Small intestine (tissue), 7 donors: ENCODE measurements at regions not wholly inside any gene's neighbourhood (a gene's known extent, or its start where the extent isn't known, plus 50 kb on each side); places are given as distances from the start of the nearest gene placed in this dataset.

Experiments used
- DNase-seq, 2 donors: peaks; one replicate each; pipeline versions ENCODE4 v3.0.0 to v3.0.0-alpha.2; 2013
- FAIRE-seq: peaks from 2 replicates; lab custom pipeline; 2012; peaks lifted over from hg19 to GRCh38; lab: Jason Lieb, UNC
- H3K27ac ChIP-seq, 3 donors: one replicate each; pipeline ENCODE4 v1.5.1; 2013; ENCODE audit warnings: low read length in 2 of 3, mild to moderate bottlenecking in 2 of 3, control low read depth in 1 of 3, inconsistent platforms in 1 of 3, low read depth in 1 of 3, moderate library complexity in 1 of 3
- H3K27me3 ChIP-seq, 3 donors: one replicate each; pipeline ENCODE4 v1.6.1; 2013; ENCODE audit warnings: low read length in 3 of 3, inconsistent platforms in 1 of 3; ENCODE audit not compliant: control insufficient read depth in 3 of 3, insufficient read depth in 3 of 3
- H3K36me3 ChIP-seq, 3 donors: one replicate each; pipeline ENCODE4 v1.6.1; 2013; ENCODE audit warnings: low read length in 3 of 3, inconsistent platforms in 1 of 3, low read depth in 1 of 3, mild to moderate bottlenecking in 1 of 3, moderate library complexity in 1 of 3; ENCODE audit not compliant: control insufficient read depth in 3 of 3, insufficient read depth in 2 of 3
- H3K4me1 ChIP-seq, 3 donors: one replicate each; pipeline ENCODE4 v1.6.1; 2013; ENCODE audit warnings: low read length in 2 of 3, inconsistent platforms in 1 of 3, low read depth in 1 of 3, mild to moderate bottlenecking in 1 of 3, moderate library complexity in 1 of 3; ENCODE audit not compliant: control insufficient read depth in 3 of 3, insufficient read depth in 2 of 3
- H3K4me3 ChIP-seq, 3 donors: one replicate each; pipeline ENCODE4 v1.5.1; 2013; ENCODE audit warnings: low read length in 3 of 3, control low read depth in 1 of 3, inconsistent platforms in 1 of 3, low read depth in 1 of 3, mild to moderate bottlenecking in 1 of 3, moderate library complexity in 1 of 3
- H3K9me3 ChIP-seq, 2 donors: one replicate each; pipeline ENCODE4 v1.6.1; 2013; ENCODE audit warnings: low read depth in 1 of 2, low read length in 1 of 2; ENCODE audit not compliant: control insufficient read depth in 2 of 2, insufficient read depth in 1 of 2
- WGBS, 3 donors: extraction: QIAGEN DNeasy Blood & Tissue Kit; methylation state at CpG; one replicate each; pipeline ENCODE4 v1.1.7; 2013; 5-methylcytosine and 5-hydroxymethylcytosine counted together
- donor health status: healthy with polysubstance abuse.
- donor health status: control.
- donor health status: control.
- donor health status: Bipolar disorder and iron deficiency.
- donor health status: healthy.

- Histone ChIP-seq H3K36me3 (no peaks in the 10 kb centered on the region), H3K27ac (no peak overlapping the region), H3K9me3 (no peaks in the 10 kb centered on the region), H3K4me3 (no peak overlapping the region), H3K27me3 (no peaks in the 10 kb centered on the region), H3K4me1 (no peaks in the 10 kb centered on the region)
- FAIRE-seq (no peak), DNase-seq (no peak)
- WGBS, 3 donors = 45 to 51% (median 50%) methylated on average over 3 of the region's 3 CpGs
Measured at GRCh38 chr5:63233911-63234310, 655.3 kb downstream of the LRRC70 start.

- no peaks in the 10 kb centered on the region for H3K36me3 ChIP-seq
- H3K4me1 ChIP-seq = no peaks in the 10 kb centered on the region
- H3K4me3 ChIP-seq = no peak overlapping the region
- no peaks in the 10 kb centered on the region for H3K27me3 ChIP-seq
- H3K27ac ChIP-seq = no peak overlapping the region
- DNase-seq (no peak), FAIRE-seq (no peak)
- 76 to 88% (median 81%) methylated on average over 1 of the region's 1 CpG for WGBS, 3 donors
- no peaks in the 10 kb centered on the region for H3K9me3 ChIP-seq
Measured at GRCh38 chr5:63233361-63233760, 654.7 kb downstream of the LRRC70 start.

- no peaks in the 10 kb centered on the region for H3K9me3 ChIP-seq
- FAIRE-seq (no peak), DNase-seq (no peak)
- 67 to 80% (median 75%) methylated on average over 2 of the region's 2 CpGs for WGBS, 3 donors
- H3K36me3 ChIP-seq = no peaks in the 10 kb centered on the region
- H3K27ac ChIP-seq = no peak overlapping the region
- H3K27me3 ChIP-seq = no peaks in the 10 kb centered on the region
- no peak overlapping the region for H3K4me3 ChIP-seq
- H3K4me1 ChIP-seq = no peaks in the 10 kb centered on the region
Measured at GRCh38 chr5:63230754-63231153, 652.1 kb downstream of the LRRC70 start.

- no peak overlapping the region for H3K27ac ChIP-seq
- H3K36me3 ChIP-seq = no peaks in the 10 kb centered on the region
- no peaks in the 10 kb centered on the region for H3K4me1 ChIP-seq
- no peak for DNase-seq
- no peak for FAIRE-seq
- H3K4me3 ChIP-seq = no peak overlapping the region
- no peaks in the 10 kb centered on the region for H3K9me3 ChIP-seq
- WGBS, 3 donors = 84 to 92% (median 89%) methylated on average over 2 of the region's 2 CpGs
- H3K27me3 ChIP-seq = no peaks in the 10 kb centered on the region
Measured at GRCh38 chr5:63228154-63228553, 649.5 kb downstream of the LRRC70 start.

GRCh38 chr5:63220244-63220643 lies 641.6 kb downstream of the LRRC70 start:
- H3K9me3 ChIP-seq = no peaks in the 10 kb centered on the region
- FAIRE-seq (no peak), DNase-seq (no peak)
- no peaks in the 10 kb centered on the region for H3K36me3 ChIP-seq
- no peak overlapping the region for H3K4me3 ChIP-seq
- no peaks in the 10 kb centered on the region for H3K27me3 ChIP-seq
- 26 to 52% (median 29%) methylated on average over 1 of the region's 1 CpG for WGBS, 3 donors
- H3K4me1 ChIP-seq = no peaks in the 10 kb centered on the region
- no peak overlapping the region for H3K27ac ChIP-seq

GRCh38 chr5:63217422-63217821 lies 638.8 kb downstream of the LRRC70 start:
- H3K4me3 ChIP-seq = no peak overlapping the region
- no peaks in the 10 kb centered on the region for H3K36me3 ChIP-seq
- peaks cover 0 to 2% of the 10 kb centered on the region in 2 donors for H3K9me3 ChIP-seq
- no peak overlapping the region for H3K27ac ChIP-seq
- H3K4me1 ChIP-seq = no peaks in the 10 kb centered on the region
- no peak for FAIRE-seq
- no peak for DNase-seq
- no peaks in the 10 kb centered on the region for H3K27me3 ChIP-seq
- WGBS, 3 donors = 63 to 74% (median 68%) methylated on average over 4 of the region's 4 CpGs

- Histone ChIP-seq H3K9me3 (peaks cover 0 to 2% of the 10 kb centered on the region in 2 donors), H3K4me3 (no peak overlapping the region), H3K27me3 (no peaks in the 10 kb centered on the region), H3K36me3 (no peaks in the 10 kb centered on the region), H3K27ac (no peak overlapping the region), H3K4me1 (peaks cover 0 to 3% (median 0%) of the 10 kb centered on the region in 3 donors)
- 64 to 76% (median 64%) methylated on average over 2 of the region's 2 CpGs for WGBS, 3 donors
- DNase-seq (no peak), FAIRE-seq (no peak)
Measured at GRCh38 chr5:63213256-63213655, 634.6 kb downstream of the LRRC70 start.

- DNase-seq (peak in 1 of 2 donors; percentile 14), FAIRE-seq (no peak)
- Histone ChIP-seq H3K27ac (no peak overlapping the region), H3K4me3 (no peak overlapping the region), H3K27me3 (no peaks in the 10 kb centered on the region), H3K36me3 (no peaks in the 10 kb centered on the region), H3K4me1 (peaks cover 0 to 3% (median 0%) of the 10 kb centered on the region in 3 donors), H3K9me3 (peaks cover 0 to 2% of the 10 kb centered on the region in 2 donors)
- WGBS, 3 donors = 47 to 48% (median 47%) methylated on average over 2 of the region's 2 CpGs
Measured at GRCh38 chr5:63211448-63212132, 633.0 kb downstream of the LRRC70 start.

- Histone ChIP-seq H3K4me3 (no peak overlapping the region), H3K36me3 (no peaks in the 10 kb centered on the region), H3K27ac (no peak overlapping the region), H3K4me1 (no peaks in the 10 kb centered on the region), H3K27me3 (no peaks in the 10 kb centered on the region), H3K9me3 (no peaks in the 10 kb centered on the region)
- WGBS, 3 donors = 65 to 68% (median 67%) methylated on average over 2 of the region's 2 CpGs
- no peak for DNase-seq
- FAIRE-seq = no peak
Measured at GRCh38 chr5:63205976-63206375, 627.4 kb downstream of the LRRC70 start.
